ENCODE measurements at regions not wholly inside any gene's neighbourhood (a gene's known extent, or its start where the extent isn't known, plus 50 kb on each side); places are given as distances from the start of the nearest gene placed in this dataset.

DNA sequence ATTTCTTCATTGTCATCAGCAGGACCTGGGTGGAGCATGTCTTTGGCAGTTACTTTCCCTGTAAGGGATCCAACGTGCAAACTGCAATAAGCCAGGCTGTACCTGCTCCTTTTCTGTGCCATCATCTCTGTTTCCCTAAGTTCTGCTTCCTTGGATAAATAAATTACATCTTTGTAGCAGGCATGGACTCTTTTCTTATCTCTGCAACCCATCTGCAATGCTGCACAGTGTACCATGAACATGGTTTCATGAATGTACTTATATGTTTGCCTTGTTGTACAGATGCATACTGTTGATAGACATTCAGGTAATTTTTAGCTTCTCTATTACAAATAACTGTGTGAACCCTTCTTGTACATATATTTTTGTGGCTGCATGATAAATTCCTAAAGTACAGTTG lies 616.7 kb upstream of the PIK3C3 start:
- intact Hi-C loops (cut with micrococcal nuclease) = no loop called here
- no peak for DNase-seq (ENCODE audit: low spot score)
- H3K36me3 Mint-ChIP-seq (ENCODE audit: low read depth) = no peaks in the 10 kb centered on the region
- H3K27me3 Mint-ChIP-seq (ENCODE audit: insufficient read depth) = no peaks in the 10 kb centered on the region
- no peaks in the 10 kb centered on the region for H3K4me1 Mint-ChIP-seq (ENCODE audit: low read depth)
- H3K27ac Mint-ChIP-seq = no peak overlapping the region
- H3K9me3 Mint-ChIP-seq = peaks cover 14% of the 10 kb centered on the region
- H3K4me3 Mint-ChIP-seq = no peak overlapping the region

GRCh38 chr18:41331661-41332060 lies 623.4 kb upstream of the PIK3C3 start:
- H3K27me3 Mint-ChIP-seq (ENCODE audit: insufficient read depth) = no peaks in the 10 kb centered on the region
- H3K4me1 Mint-ChIP-seq (ENCODE audit: low read depth) = no peaks in the 10 kb centered on the region
- no peak overlapping the region for H3K27ac Mint-ChIP-seq
- no peaks in the 10 kb centered on the region for H3K36me3 Mint-ChIP-seq (ENCODE audit: low read depth)
- no peak overlapping the region for H3K4me3 Mint-ChIP-seq
- DNase-seq (ENCODE audit: low spot score) = no peak
- intact Hi-C loops (cut with micrococcal nuclease) = no loop called here
- no peaks in the 10 kb centered on the region for H3K9me3 Mint-ChIP-seq

DNA sequence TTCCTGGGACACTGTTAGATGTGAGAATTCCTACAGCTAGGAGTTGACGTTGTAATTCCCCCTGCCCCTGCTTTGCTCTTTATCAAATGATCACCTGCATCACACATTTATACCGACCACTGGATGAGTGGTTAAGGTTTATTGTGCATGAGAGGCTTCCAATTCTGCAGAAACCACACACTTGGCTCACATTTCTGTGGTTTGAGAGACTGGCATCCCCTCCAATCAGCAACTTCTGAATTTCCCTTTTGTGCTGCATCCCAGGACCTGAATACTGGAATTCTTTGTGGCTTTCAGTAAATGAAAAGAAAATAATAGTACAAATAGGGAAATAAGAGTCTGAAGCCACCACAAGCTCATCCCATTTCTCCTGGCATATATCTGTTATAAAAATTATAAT lies 628.7 kb upstream of the PIK3C3 start:
- Mint-ChIP-seq H3K27me3 (ENCODE audit: insufficient read depth) (no peaks in the 10 kb centered on the region), H3K4me1 (ENCODE audit: low read depth) (no peaks in the 10 kb centered on the region), H3K27ac (no peak overlapping the region), H3K36me3 (ENCODE audit: low read depth) (no peaks in the 10 kb centered on the region), H3K9me3 (peaks cover 4% of the 10 kb centered on the region), H3K4me3 (no peak overlapping the region)
- intact Hi-C loops (cut with micrococcal nuclease) = no loop called here
- no peak for DNase-seq (ENCODE audit: low spot score)

GRCh38 chr18:41324934-41325333 lies 630.1 kb upstream of the PIK3C3 start:
- no peaks in the 10 kb centered on the region for H3K27me3 Mint-ChIP-seq (ENCODE audit: insufficient read depth)
- H3K9me3 Mint-ChIP-seq = peaks cover 4% of the 10 kb centered on the region
- H3K4me3 Mint-ChIP-seq = no peak overlapping the region
- DNase-seq (ENCODE audit: low spot score) = no peak
- H3K4me1 Mint-ChIP-seq (ENCODE audit: low read depth) = no peaks in the 10 kb centered on the region
- no peak overlapping the region for H3K27ac Mint-ChIP-seq
- H3K36me3 Mint-ChIP-seq (ENCODE audit: low read depth) = no peaks in the 10 kb centered on the region
- intact Hi-C loops (cut with micrococcal nuclease) = no loop called here

GRCh38 chr18:41324020-41324791 lies 630.8 kb upstream of the PIK3C3 start:
- H3K27me3 Mint-ChIP-seq (ENCODE audit: insufficient read depth) = no peaks in the 10 kb centered on the region
- peaks cover 4% of the 10 kb centered on the region for H3K9me3 Mint-ChIP-seq
- H3K27ac Mint-ChIP-seq = no peak overlapping the region
- intact Hi-C loops (cut with micrococcal nuclease) = no loop called here
- no peak overlapping the region for H3K4me3 Mint-ChIP-seq
- H3K36me3 Mint-ChIP-seq (ENCODE audit: low read depth) = no peaks in the 10 kb centered on the region
- H3K4me1 Mint-ChIP-seq (ENCODE audit: low read depth) = no peaks in the 10 kb centered on the region
- DNase-seq (ENCODE audit: low spot score) = no peak

- peaks cover 4% of the 10 kb centered on the region for H3K9me3 Mint-ChIP-seq
- no peaks in the 10 kb centered on the region for H3K4me1 Mint-ChIP-seq (ENCODE audit: low read depth)
- no peak overlapping the region for H3K27ac Mint-ChIP-seq
- intact Hi-C loops (cut with micrococcal nuclease) = no loop called here
- no peak for DNase-seq (ENCODE audit: low spot score)
- H3K36me3 Mint-ChIP-seq (ENCODE audit: low read depth) = no peaks in the 10 kb centered on the region
- no peak overlapping the region for H3K4me3 Mint-ChIP-seq
- no peaks in the 10 kb centered on the region for H3K27me3 Mint-ChIP-seq (ENCODE audit: insufficient read depth)
These were observed 632.0 kb upstream of the PIK3C3 start for GRCh38 chr18:41323044-41323443.

- no peaks in the 10 kb centered on the region for H3K36me3 Mint-ChIP-seq (ENCODE audit: low read depth)
- H3K9me3 Mint-ChIP-seq = peaks cover 12% of the 10 kb centered on the region
- DNase-seq (ENCODE audit: low spot score) = no peak
- no peak overlapping the region for H3K4me3 Mint-ChIP-seq
- intact Hi-C loops (cut with micrococcal nuclease) = no loop called here
- H3K27ac Mint-ChIP-seq = no peak overlapping the region
- H3K27me3 Mint-ChIP-seq (ENCODE audit: insufficient read depth) = no peaks in the 10 kb centered on the region
- no peaks in the 10 kb centered on the region for H3K4me1 Mint-ChIP-seq (ENCODE audit: low read depth)
These were observed 634.9 kb upstream of the PIK3C3 start for GRCh38 chr18:41320100-41320499.

DNA sequence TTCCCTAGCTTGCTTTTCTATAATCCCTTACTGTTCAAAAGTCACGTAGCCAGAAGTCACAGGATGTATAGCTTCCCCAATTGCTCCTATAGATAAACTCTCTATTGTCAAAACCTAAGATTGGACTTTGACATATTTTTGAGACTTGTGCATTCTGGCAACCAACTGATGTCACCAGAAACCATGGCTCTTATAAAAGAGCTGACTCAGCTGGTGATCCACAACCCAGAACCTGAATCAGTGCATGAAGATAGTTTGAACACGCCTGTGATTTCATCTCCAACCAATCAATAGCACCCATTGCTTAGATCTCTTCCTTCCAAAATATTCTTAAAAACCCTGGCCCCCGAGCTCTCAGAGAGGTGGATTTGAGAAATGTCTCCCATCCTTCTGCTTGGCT lies 639.9 kb upstream of the PIK3C3 start:
- Mint-ChIP-seq H3K4me1 (ENCODE audit: low read depth) (no peaks in the 10 kb centered on the region), H3K36me3 (ENCODE audit: low read depth) (no peaks in the 10 kb centered on the region), H3K9me3 (peaks cover 9% of the 10 kb centered on the region), H3K27ac (no peak overlapping the region), H3K27me3 (ENCODE audit: insufficient read depth) (no peaks in the 10 kb centered on the region), H3K4me3 (no peak overlapping the region)
- no peak for DNase-seq (ENCODE audit: low spot score)
- intact Hi-C loops (cut with micrococcal nuclease) = no loop called here

- no peaks in the 10 kb centered on the region for H3K36me3 Mint-ChIP-seq (ENCODE audit: low read depth)
- DNase-seq (ENCODE audit: low spot score) = no peak
- H3K9me3 Mint-ChIP-seq = peaks cover 7% of the 10 kb centered on the region
- H3K4me3 Mint-ChIP-seq = no peak overlapping the region
- no peaks in the 10 kb centered on the region for H3K27me3 Mint-ChIP-seq (ENCODE audit: insufficient read depth)
- no peak overlapping the region for H3K27ac Mint-ChIP-seq
- no peaks in the 10 kb centered on the region for H3K4me1 Mint-ChIP-seq (ENCODE audit: low read depth)
- intact Hi-C loops (cut with micrococcal nuclease) = no loop called here
These were observed 643.2 kb upstream of the PIK3C3 start for GRCh38 chr18:41311571-41312547.

DNA sequence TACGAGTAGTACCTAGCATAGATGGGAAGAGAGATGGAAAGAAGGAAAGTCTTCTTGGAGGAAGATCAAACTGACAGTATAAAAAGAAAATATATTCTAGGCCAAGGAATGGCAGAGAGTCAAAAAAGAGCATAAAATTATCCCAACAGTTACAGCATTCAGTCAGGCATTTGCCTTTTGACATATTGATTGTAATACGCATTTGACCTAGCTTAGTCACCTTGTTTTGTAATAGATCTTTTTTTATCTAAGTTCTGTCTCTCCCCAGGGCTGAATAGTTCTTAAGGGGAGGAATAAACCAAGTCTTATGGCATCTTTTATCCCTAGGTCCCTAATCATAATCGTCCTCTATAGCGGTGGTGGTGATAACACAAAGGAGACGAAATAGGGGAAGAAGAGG lies 657.3 kb upstream of the PIK3C3 start:
- peaks cover 11% of the 10 kb centered on the region for H3K9me3 Mint-ChIP-seq
- no peak overlapping the region for H3K27ac Mint-ChIP-seq
- H3K27me3 Mint-ChIP-seq (ENCODE audit: insufficient read depth) = no peaks in the 10 kb centered on the region
- H3K4me3 Mint-ChIP-seq = no peak overlapping the region
- intact Hi-C loops (cut with micrococcal nuclease) = no loop called here
- no peaks in the 10 kb centered on the region for H3K4me1 Mint-ChIP-seq (ENCODE audit: low read depth)
- no peaks in the 10 kb centered on the region for H3K36me3 Mint-ChIP-seq (ENCODE audit: low read depth)
- no peak for DNase-seq (ENCODE audit: low spot score)

DNA sequence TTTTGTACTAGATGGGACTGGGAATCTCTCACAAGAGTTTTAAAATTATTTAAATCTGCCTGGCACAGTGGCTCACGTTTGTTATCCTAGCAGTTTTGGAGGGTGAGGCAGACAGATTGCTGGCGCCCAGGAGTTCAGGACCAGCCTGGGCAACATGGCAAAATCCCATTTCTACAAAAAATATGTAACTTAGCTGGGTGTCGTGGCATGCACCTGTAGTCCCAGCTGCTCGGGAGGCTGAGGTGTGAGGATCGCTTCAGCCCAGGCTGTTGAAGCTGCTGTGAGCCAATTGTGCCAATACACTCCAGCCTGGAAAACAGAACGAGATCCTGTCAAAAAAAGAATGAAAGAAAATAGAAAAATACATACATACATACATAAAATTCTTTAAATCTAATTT lies 685.7 kb upstream of the PIK3C3 start:
- intact Hi-C loops (cut with micrococcal nuclease) = no loop called here
- Mint-ChIP-seq H3K27me3 (ENCODE audit: insufficient read depth) (no peaks in the 10 kb centered on the region), H3K9me3 (peaks cover 9% of the 10 kb centered on the region), H3K4me3 (no peak overlapping the region), H3K27ac (no peak overlapping the region), H3K4me1 (ENCODE audit: low read depth) (no peaks in the 10 kb centered on the region), H3K36me3 (ENCODE audit: low read depth) (no peaks in the 10 kb centered on the region)
- no peak for DNase-seq (ENCODE audit: low spot score)

DNA sequence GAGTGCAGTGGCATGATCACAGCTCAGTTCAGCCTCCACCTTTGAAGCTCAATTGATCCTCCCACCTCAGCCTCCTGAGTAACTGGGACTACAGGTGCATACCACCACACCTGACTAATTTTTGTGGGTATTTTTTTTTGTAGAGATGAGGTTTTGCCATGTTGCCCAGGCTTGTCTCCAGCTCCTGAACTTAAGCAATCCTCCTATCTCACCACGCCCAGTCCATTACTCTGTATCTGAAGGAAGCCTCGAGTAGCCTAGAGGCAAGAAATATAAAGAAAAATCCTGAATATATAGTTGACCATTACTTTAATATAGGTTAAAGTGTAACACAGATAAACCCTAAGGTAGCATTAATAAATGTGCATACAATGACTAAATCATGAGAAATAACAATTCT lies 686.8 kb upstream of the PIK3C3 start:
- no peaks in the 10 kb centered on the region for H3K36me3 Mint-ChIP-seq (ENCODE audit: low read depth)
- peaks cover 9% of the 10 kb centered on the region for H3K9me3 Mint-ChIP-seq
- intact Hi-C loops (cut with micrococcal nuclease) = no loop called here
- no peaks in the 10 kb centered on the region for H3K4me1 Mint-ChIP-seq (ENCODE audit: low read depth)
- H3K27me3 Mint-ChIP-seq (ENCODE audit: insufficient read depth) = no peaks in the 10 kb centered on the region
- H3K4me3 Mint-ChIP-seq = no peak overlapping the region
- DNase-seq (ENCODE audit: low spot score) = no peak
- H3K27ac Mint-ChIP-seq = no peak overlapping the region

DNA sequence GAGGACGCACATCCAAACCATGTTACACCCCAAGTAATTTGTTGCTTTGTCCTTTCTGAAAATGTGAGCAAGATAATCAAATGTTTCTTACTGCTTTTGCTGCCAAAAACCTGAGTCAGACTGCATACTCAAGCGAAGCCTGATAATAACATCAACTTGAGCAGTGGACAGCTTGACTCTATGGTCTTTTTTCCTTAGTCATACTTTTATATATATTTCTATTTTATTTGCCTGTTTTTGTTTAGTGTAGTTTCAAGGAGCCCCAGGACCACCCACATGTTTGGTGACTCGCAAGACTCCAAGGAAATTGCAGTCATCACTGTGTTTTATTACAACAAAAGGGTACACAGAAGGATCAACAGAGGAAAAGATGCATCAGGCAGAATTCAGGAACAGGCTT lies 688.4 kb upstream of the PIK3C3 start:
- H3K27me3 Mint-ChIP-seq (ENCODE audit: insufficient read depth) = no peaks in the 10 kb centered on the region
- H3K4me1 Mint-ChIP-seq (ENCODE audit: low read depth) = no peaks in the 10 kb centered on the region
- H3K36me3 Mint-ChIP-seq (ENCODE audit: low read depth) = no peaks in the 10 kb centered on the region
- no peak overlapping the region for H3K4me3 Mint-ChIP-seq
- DNase-seq (ENCODE audit: low spot score) = no peak
- H3K27ac Mint-ChIP-seq = no peak overlapping the region
- intact Hi-C loops (cut with micrococcal nuclease) = no loop called here
- H3K9me3 Mint-ChIP-seq = peaks cover 9% of the 10 kb centered on the region

All from activated T-helper 1 cell treated with anti-CD3 and anti-CD28 coated beads, Interleukin-12 subunit alpha, Interleukin-12 subunit beta, Interleukin-2, Interleukin-4 antibody, amounts not matched to agents 30 ng/mL and 10 ng/mL and 1 ng/mL, durations not matched to agents 14 hours and 24 hours and 36 hours (primary cell).